NB4 (cell line): ENCODE measurements at regions not wholly inside any gene's neighbourhood (a gene's known extent, or its start where the extent isn't known, plus 50 kb on each side); places are given as distances from the start of the nearest gene placed in this dataset.

Experiments
- MYC ChIP-seq: IDR thresholded peaks from 2 replicates; pipeline ENCODE4 v1.6.1; 2011; ENCODE audit warnings: low read depth, low read length
- POLR2A ChIP-seq: IDR thresholded peaks from 2 replicates; pipeline ENCODE4 v1.6.1; 2011; ENCODE audit warnings: mild to moderate bottlenecking; ENCODE audit not compliant: insufficient read length; ENCODE audit errors: extremely low read depth
- TF ChIP-seq, protein P1 (sequence below): IDR thresholded peaks from one replicate; pipeline ENCODE4 v1.5.1; 2012; ENCODE audit warnings: low read depth, low read length

DNA sequence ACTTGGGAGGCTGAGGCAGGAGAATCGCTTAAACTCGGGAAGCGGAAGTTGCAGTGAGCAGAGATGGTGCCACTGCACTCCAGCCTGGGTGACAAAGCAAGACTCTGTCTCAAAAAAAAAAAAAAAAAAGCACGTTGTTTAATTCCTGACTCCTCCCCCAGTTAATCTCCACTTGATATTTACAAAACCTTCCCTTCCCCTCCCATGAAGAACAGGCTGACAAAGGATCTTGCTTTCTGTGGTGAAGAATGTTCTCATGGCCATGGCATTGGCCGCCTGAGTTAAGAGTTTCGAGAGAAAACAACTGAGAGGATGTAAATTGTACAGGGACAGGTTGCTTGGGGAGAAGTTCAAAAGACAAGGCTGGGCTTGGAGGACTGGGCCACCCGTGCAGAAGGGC, 168.2 kb upstream of the BCOR start:
- TF ChIP-seq, protein P1, sequence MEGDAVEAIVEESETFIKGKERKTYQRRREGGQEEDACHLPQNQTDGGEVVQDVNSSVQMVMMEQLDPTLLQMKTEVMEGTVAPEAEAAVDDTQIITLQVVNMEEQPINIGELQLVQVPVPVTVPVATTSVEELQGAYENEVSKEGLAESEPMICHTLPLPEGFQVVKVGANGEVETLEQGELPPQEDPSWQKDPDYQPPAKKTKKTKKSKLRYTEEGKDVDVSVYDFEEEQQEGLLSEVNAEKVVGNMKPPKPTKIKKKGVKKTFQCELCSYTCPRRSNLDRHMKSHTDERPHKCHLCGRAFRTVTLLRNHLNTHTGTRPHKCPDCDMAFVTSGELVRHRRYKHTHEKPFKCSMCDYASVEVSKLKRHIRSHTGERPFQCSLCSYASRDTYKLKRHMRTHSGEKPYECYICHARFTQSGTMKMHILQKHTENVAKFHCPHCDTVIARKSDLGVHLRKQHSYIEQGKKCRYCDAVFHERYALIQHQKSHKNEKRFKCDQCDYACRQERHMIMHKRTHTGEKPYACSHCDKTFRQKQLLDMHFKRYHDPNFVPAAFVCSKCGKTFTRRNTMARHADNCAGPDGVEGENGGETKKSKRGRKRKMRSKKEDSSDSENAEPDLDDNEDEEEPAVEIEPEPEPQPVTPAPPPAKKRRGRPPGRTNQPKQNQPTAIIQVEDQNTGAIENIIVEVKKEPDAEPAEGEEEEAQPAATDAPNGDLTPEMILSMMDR, result no peak
- no peak for TF ChIP-seq POLR2A
- TF ChIP-seq MYC, result no peak
